ENCODE measurements at regions not wholly inside any gene's neighbourhood (a gene's known extent, or its start where the extent isn't known, plus 50 kb on each side); places are given as distances from the start of the nearest gene placed in this dataset.
"Not testable (repeated sequence)": the region's sequence is repeated elsewhere in the genome, so short reads cannot be mapped to it uniquely, and the experiment has no call there.

GRCh38 chr2:122750095-122750494 lies 994.6 kb downstream of the TSN start:
- no peak for DNase-seq

GRCh38 chr2:122750808-122751207 lies 995.4 kb downstream of the TSN start:
- no peak for DNase-seq

GRCh38 chr2:122753336-122753735 lies 997.9 kb downstream of the TSN start:
- DNase-seq = no peak

- DNase-seq = no peak
Measured at GRCh38 chr2:122754561-122754960, 999.1 kb downstream of the TSN start.

- no peak for DNase-seq
Measured at GRCh38 chr2:122755281-122755780, 999.9 kb downstream of the TSN start.

- no peak for DNase-seq
Measured at GRCh38 chr2:122758967-122759366, 1003.5 kb downstream of the TSN start.

- no peak for DNase-seq
Measured at GRCh38 chr2:122764014-122764413, 1008.6 kb downstream of the TSN start.

- DNase-seq = no peak
Measured at GRCh38 chr2:122780251-122780650, 1024.8 kb downstream of the TSN start.

- DNase-seq = no peak
Measured at GRCh38 chr2:122794100-122794499, 1038.6 kb downstream of the TSN start.

- no peak for DNase-seq
Measured at GRCh38 chr2:122795763-122796162, 1040.3 kb downstream of the TSN start.

GRCh38 chr2:122799391-122799790 lies 1043.9 kb downstream of the TSN start:
- no peak for DNase-seq

- DNase-seq = no peak
Measured at GRCh38 chr2:122800781-122801180, 1045.3 kb downstream of the TSN start.

- no peak for DNase-seq
Measured at GRCh38 chr2:122804494-122804893, 1049.0 kb downstream of the TSN start.

- DNase-seq = no peak
Measured at GRCh38 chr2:122805346-122805745, 1049.9 kb downstream of the TSN start.

GRCh38 chr2:122808286-122808969 lies 1053.0 kb downstream of the TSN start:
- no peak for DNase-seq

- DNase-seq = not testable (repeated sequence)
Measured at GRCh38 chr2:122812214-122812613, 1056.8 kb downstream of the TSN start.

- DNase-seq = no peak
Measured at GRCh38 chr2:122815120-122815519, 1059.7 kb downstream of the TSN start.

GRCh38 chr2:122816803-122817202 lies 1061.4 kb downstream of the TSN start:
- no peak for DNase-seq

GRCh38 chr2:122822319-122822718 lies 1066.9 kb downstream of the TSN start:
- DNase-seq = no peak

GRCh38 chr2:122830157-122830556 lies 1074.7 kb downstream of the TSN start:
- no peak for DNase-seq

- DNase-seq = no peak
Measured at GRCh38 chr2:122831649-122832048, 1076.2 kb downstream of the TSN start.

GRCh38 chr2:122843503-122843902 lies 1088.1 kb downstream of the TSN start:
- no peak for DNase-seq

- no peak for DNase-seq
Measured at GRCh38 chr2:122851161-122851560, 1095.7 kb downstream of the TSN start.

GRCh38 chr2:122851972-122852531 lies 1096.6 kb downstream of the TSN start:
- no peak for DNase-seq

- DNase-seq = no peak
Measured at GRCh38 chr2:122856696-122857095, 1101.2 kb downstream of the TSN start.

Measured in NCI-H187 treated with DMSO at 0.1 percent for 48 hours (cell line).